Endothelial cell of umbilical vein (primary cell): ENCODE measurements at regions not wholly inside any gene's neighbourhood (a gene's known extent, or its start where the extent isn't known, plus 50 kb on each side); places are given as distances from the start of the nearest gene placed in this dataset.

Experiments
- BruUV-seq: library from RNA; stranded (reverse); fragments of 400-500 nt; replicated peaks from 2 replicates; lab custom pipeline; 2021; lab: Mats Ljungman, UMichigan
- CTCF ChIA-PET: fragments of 300-600, 350-600 bp; sonication (Branson Sonifier 250); formaldehyde crosslinking; loops from one replicate; lab custom pipeline; 2021; ENCODE audit warnings: antibody characterized with exemption, inconsistent platforms; lab: Charles Lee
- POLR2A ChIA-PET: fragments of 300-600, 350-600 bp; sonication (Branson Sonifier 250); formaldehyde crosslinking; loops from one replicate; lab custom pipeline; 2021; ENCODE audit warnings: antibody characterized with exemption, inconsistent platforms; lab: Charles Lee
- DNase-seq: peaks from one replicate; pipeline ENCODE4 v3.0.0-alpha.2; 2011; ENCODE audit warnings: low read depth, low spot score
- FAIRE-seq: peaks from 2 replicates; lab custom pipeline; 2011; peaks lifted over from hg19 to GRCh38; lab: Jason Lieb, UNC
- H2AFZ ChIP-seq: 2 replicates; pipeline ENCODE4 v1.6.0; 2012; ENCODE audit warnings: low read depth, low read length, control low read depth, inconsistent platforms
- H3K27ac ChIP-seq: 2 replicates; pipeline ENCODE4 v1.5.1; 2011; ENCODE audit warnings: low read depth, mild to moderate bottlenecking, control low read depth, low read length, moderate library complexity; ENCODE audit not compliant: insufficient read depth
- H3K27me3 ChIP-seq, 2 experiments: 2 replicates each; pipeline versions ENCODE4 v1.6.0 to v1.6.1; 2011; ENCODE audit warnings: low read length in 2 of 2, mixed read lengths in 1 of 2; ENCODE audit not compliant: control insufficient read depth in 2 of 2, insufficient read depth in 2 of 2
- H3K36me3 ChIP-seq, 2 experiments: 2 replicates in 1 of 2; 3 replicates in 1 of 2; pipeline ENCODE4 v1.5.1; 2011; ENCODE audit warnings: low read length in 2 of 2, mild to moderate bottlenecking in 1 of 2, moderate library complexity in 1 of 2; ENCODE audit not compliant: control insufficient read depth in 2 of 2, insufficient read depth in 2 of 2; ENCODE audit errors: extremely low read depth in 1 of 2
- H3K4me1 ChIP-seq: 3 replicates; pipeline ENCODE4 v1.5.1; 2011; ENCODE audit warnings: mild to moderate bottlenecking, low read length; ENCODE audit not compliant: control insufficient read depth, insufficient read depth; ENCODE audit errors: extremely low read depth
- H3K4me2 ChIP-seq: 2 replicates; pipeline ENCODE4 v1.6.1; 2011; ENCODE audit warnings: low read length, control low read depth, mixed read lengths; ENCODE audit not compliant: insufficient read depth
- H3K4me3 ChIP-seq, 3 experiments: fragments of 200-600 bp in 1 of 3; sonication (generic), shearing (Covaris generic) in 1 of 3; replicated peaks in 1 of 3; 2 replicates each; pipeline ENCODE4 v1.5.1; 2011 to 2016; ENCODE audit warnings: control low read depth in 3 of 3, low read length in 3 of 3, mild to moderate bottlenecking in 2 of 3, inconsistent platforms in 1 of 3, low read depth in 1 of 3, moderate library complexity in 1 of 3; ENCODE audit not compliant: insufficient read depth in 1 of 3
- H3K79me2 ChIP-seq: 2 replicates; pipeline ENCODE4 v1.6.0; 2012; ENCODE audit warnings: low read length, inconsistent platforms; ENCODE audit not compliant: control insufficient read depth, insufficient read depth
- H3K9ac ChIP-seq: replicated peaks from 2 replicates; pipeline ENCODE3; 2011; ENCODE audit warnings: low read length, control low read depth; ENCODE audit not compliant: insufficient read depth; ENCODE audit errors: extremely low read depth
- H3K9me1 ChIP-seq: replicated peaks from 3 replicates; pipeline ENCODE4 v1.6.0; 2011; ENCODE audit warnings: mild to moderate bottlenecking, low read length; ENCODE audit not compliant: control insufficient read depth, insufficient read depth; ENCODE audit errors: extremely low read depth
- H3K9me3 ChIP-seq: replicated peaks from 2 replicates; pipeline ENCODE4 v1.5.1; 2012; ENCODE audit warnings: low read length, inconsistent platforms; ENCODE audit not compliant: control insufficient read depth, insufficient read depth
- H4K20me1 ChIP-seq: replicated peaks from 2 replicates; pipeline ENCODE3; 2011; ENCODE audit warnings: mild to moderate bottlenecking, low read length; ENCODE audit not compliant: control insufficient read depth, insufficient read depth; ENCODE audit errors: extremely low read depth
- EZH2 ChIP-seq: IDR thresholded peaks from 2 replicates; pipeline ENCODE4 v1.6.1; 2012; ENCODE audit warnings: borderline replicate concordance, low read depth, mild to moderate bottlenecking, moderate library complexity, low read length, inconsistent platforms; ENCODE audit not compliant: severe bottlenecking
- FOS ChIP-seq: IDR thresholded peaks from 2 replicates; pipeline ENCODE4 v1.6.1; 2011; ENCODE audit warnings: mild to moderate bottlenecking, low read length, moderate library complexity, borderline replicate concordance; ENCODE audit not compliant: insufficient read depth
- GATA2 ChIP-seq: IDR thresholded peaks from 2 replicates; pipeline ENCODE4 v1.7.0; 2011; ENCODE audit warnings: low read depth, mild to moderate bottlenecking, moderate library complexity, mixed read lengths, low read length; ENCODE audit not compliant: insufficient read length, insufficient read depth
- JUN ChIP-seq: IDR thresholded peaks from 2 replicates; pipeline ENCODE4 v1.6.1; 2011; ENCODE audit warnings: borderline replicate concordance, low read depth; ENCODE audit not compliant: insufficient read length, insufficient read depth
- MYC ChIP-seq: IDR thresholded peaks from one replicate; pipeline ENCODE4 v1.6.1; 2011; ENCODE audit warnings: mild to moderate bottlenecking, low read depth, low read length
- POLR2A ChIP-seq: IDR thresholded peaks from 2 replicates; pipeline ENCODE4 v1.6.1; 2012; ENCODE audit warnings: low read depth, mild to moderate bottlenecking, control low read depth, low read length
- POLR2AphosphoS5 ChIP-seq: IDR thresholded peaks from 2 replicates; pipeline ENCODE4 v1.6.1; 2012; ENCODE audit warnings: low read depth, mild to moderate bottlenecking, control low read depth, low read length, moderate library complexity; ENCODE audit not compliant: insufficient read depth
- dilution Hi-C: fragments of 300-500 bp; cut with MboI; formaldehyde crosslinking; loops from one replicate; pipeline ENCODE4 v1.15.0; 2019; ENCODE audit warnings: low sequenced_read_pairs; ENCODE audit not compliant: extremely low pct_ligation_motif_present
- intact Hi-C: fragments of 100-400 bp; cut with micrococcal nuclease; formaldehyde crosslinking; loops from one replicate; pipeline ENCODE4 v1.10.0; 2022
- TF ChIP-seq, protein P1 (sequence below), 2 donors: IDR thresholded peaks; 1 replicate in 1 of 2; 2 replicates in 1 of 2; pipeline ENCODE4 v1.5.1; 2011; ENCODE audit warnings: low read length in 2 of 2, mild to moderate bottlenecking in 2 of 2, moderate library complexity in 2 of 2, control low read depth in 1 of 2, inconsistent platforms in 1 of 2, low read depth in 1 of 2; ENCODE audit not compliant: insufficient read depth in 1 of 2; ENCODE audit errors: extremely low read depth in 1 of 2
- TF ChIP-seq, protein P2 (sequence below): IDR thresholded peaks from 2 replicates; pipeline ENCODE4 v1.6.1; 2011; ENCODE audit not compliant: insufficient read depth, insufficient read length

DNA sequence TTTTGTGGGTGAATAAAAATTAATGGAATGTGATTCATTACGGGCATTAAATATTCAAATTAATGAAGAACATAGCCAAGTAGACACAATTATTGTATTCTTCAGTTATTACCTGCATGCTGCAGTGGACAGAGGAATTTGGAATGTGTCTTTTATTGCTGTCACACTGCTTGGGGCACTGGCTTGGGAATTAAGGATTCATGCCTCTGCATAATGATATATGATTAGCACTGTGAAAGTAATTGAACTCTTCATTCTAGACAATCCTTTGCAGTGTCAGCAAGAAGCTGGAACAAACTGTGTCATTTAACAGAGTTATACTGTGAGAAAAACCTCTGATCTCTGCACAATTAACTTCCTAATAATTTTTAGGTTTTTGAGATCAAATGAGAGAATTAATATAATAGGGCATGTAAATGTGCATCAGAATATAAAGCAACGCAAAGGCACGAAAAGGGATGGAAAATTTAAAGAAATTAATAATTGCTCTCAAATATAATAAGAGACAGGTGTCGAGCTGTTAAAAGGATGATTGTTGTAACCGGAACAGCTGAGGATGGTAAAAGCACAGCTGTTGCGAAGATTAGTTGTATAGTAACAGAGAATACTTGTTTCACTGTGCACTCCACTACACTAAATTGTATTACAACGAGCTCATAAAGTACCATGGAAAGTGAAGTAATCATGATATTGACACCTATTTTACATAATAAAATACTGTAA is 235.1 kb upstream of the MIR17HG start:
- Histone ChIP-seq H3K27me3 (no peaks in the 10 kb centered on the region), H3K9me1 (no peaks in the 10 kb centered on the region), H3K9ac (no peak overlapping the region), H3K4me3 (no peak overlapping the region), H3K27ac (no peak overlapping the region), H3K9me3 (no peaks in the 10 kb centered on the region), H3K79me2 (no peaks in the 10 kb centered on the region), H2AFZ (no peak overlapping the region), H3K4me1 (no peaks in the 10 kb centered on the region), H3K36me3 (no peaks in the 10 kb centered on the region), H4K20me1 (no peaks in the 10 kb centered on the region), H3K4me2 (no peak overlapping the region)
- CTCF ChIA-PET, result no interaction called here
- DNase-seq, result no peak
- no TSS peak for BruUV-seq
- dilution Hi-C loops, result no loop called here
- TF ChIP-seq POLR2AphosphoS5 (no peak), FOS (no peak), MYC (no peak), JUN (no peak), GATA2 (no peak), POLR2A (no peak), EZH2 (no peak)
- TF ChIP-seq, protein P1, sequence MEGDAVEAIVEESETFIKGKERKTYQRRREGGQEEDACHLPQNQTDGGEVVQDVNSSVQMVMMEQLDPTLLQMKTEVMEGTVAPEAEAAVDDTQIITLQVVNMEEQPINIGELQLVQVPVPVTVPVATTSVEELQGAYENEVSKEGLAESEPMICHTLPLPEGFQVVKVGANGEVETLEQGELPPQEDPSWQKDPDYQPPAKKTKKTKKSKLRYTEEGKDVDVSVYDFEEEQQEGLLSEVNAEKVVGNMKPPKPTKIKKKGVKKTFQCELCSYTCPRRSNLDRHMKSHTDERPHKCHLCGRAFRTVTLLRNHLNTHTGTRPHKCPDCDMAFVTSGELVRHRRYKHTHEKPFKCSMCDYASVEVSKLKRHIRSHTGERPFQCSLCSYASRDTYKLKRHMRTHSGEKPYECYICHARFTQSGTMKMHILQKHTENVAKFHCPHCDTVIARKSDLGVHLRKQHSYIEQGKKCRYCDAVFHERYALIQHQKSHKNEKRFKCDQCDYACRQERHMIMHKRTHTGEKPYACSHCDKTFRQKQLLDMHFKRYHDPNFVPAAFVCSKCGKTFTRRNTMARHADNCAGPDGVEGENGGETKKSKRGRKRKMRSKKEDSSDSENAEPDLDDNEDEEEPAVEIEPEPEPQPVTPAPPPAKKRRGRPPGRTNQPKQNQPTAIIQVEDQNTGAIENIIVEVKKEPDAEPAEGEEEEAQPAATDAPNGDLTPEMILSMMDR (IDR thresholded peaks at IDR 0.05; ENCODE audit: extremely low read depth in 1 of 2, insufficient read depth in 1 of 2, low read depth in 1 of 2, low read length in 2 of 2), result no peak
- TF ChIP-seq, protein P2, sequence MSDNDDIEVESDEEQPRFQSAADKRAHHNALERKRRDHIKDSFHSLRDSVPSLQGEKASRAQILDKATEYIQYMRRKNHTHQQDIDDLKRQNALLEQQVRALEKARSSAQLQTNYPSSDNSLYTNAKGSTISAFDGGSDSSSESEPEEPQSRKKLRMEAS, result no peak
- intact Hi-C loops, result no loop called here
- FAIRE-seq, result no peak
- POLR2A ChIA-PET, result no interaction called here
